ENCODE measurements at regions not wholly inside any gene's neighbourhood (a gene's known extent, or its start where the extent isn't known, plus 50 kb on each side); places are given as distances from the start of the nearest gene placed in this dataset.

- no peak for DNase-seq (ENCODE audit: low read depth)
Observed at GRCh38 chr13:50104493-50104892, 89.2 kb downstream of the KCNRG start.

GRCh38 chr13:50106559-50106958, 91.3 kb downstream of the KCNRG start:
- DNase-seq (ENCODE audit: low read depth), result no peak

- DNase-seq (ENCODE audit: low read depth), result no peak
Observed at GRCh38 chr13:50107205-50107604, 92.0 kb downstream of the KCNRG start.

- no peak for DNase-seq (ENCODE audit: low read depth)
Observed at GRCh38 chr13:50114961-50115360, 99.7 kb downstream of the KCNRG start.

GRCh38 chr13:50115695-50116094, 100.5 kb downstream of the KCNRG start:
- no peak for DNase-seq (ENCODE audit: low read depth)

GRCh38 chr13:50116430-50116973, 101.3 kb downstream of the KCNRG start:
- no peak for DNase-seq (ENCODE audit: low read depth)

GRCh38 chr13:50119591-50119990, 104.3 kb downstream of the KCNRG start:
- no peak for DNase-seq (ENCODE audit: low read depth)

- no peak for DNase-seq (ENCODE audit: low read depth)
Observed at GRCh38 chr13:50122455-50122854, 107.2 kb downstream of the KCNRG start.

- DNase-seq (ENCODE audit: low read depth), result no peak
Observed at GRCh38 chr13:50123002-50123401, 107.8 kb downstream of the KCNRG start.

GRCh38 chr13:50123515-50123861, 108.2 kb downstream of the KCNRG start:
- DNase-seq (ENCODE audit: low read depth), result no peak

- peak; percentile 62 for DNase-seq (ENCODE audit: low read depth)
Observed at GRCh38 chr13:50123862-50124535, 108.8 kb downstream of the KCNRG start.

GRCh38 chr13:50124536-50125303, 109.5 kb downstream of the KCNRG start:
- peak; percentile 93 for DNase-seq (ENCODE audit: low read depth)

GRCh38 chr13:50125304-50125553, 110.0 kb downstream of the KCNRG start:
- DNase-seq (ENCODE audit: low read depth), result no peak

GRCh38 chr13:50125554-50126262, 110.5 kb downstream of the KCNRG start:
- peak; percentile 77 for DNase-seq (ENCODE audit: low read depth)

GRCh38 chr13:50126263-50126992, 111.2 kb downstream of the KCNRG start:
- DNase-seq (ENCODE audit: low read depth), result no peak

GRCh38 chr13:50126993-50127725, 111.9 kb downstream of the KCNRG start:
- DNase-seq (ENCODE audit: low read depth), result peak; percentile 53

- DNase-seq (ENCODE audit: low read depth), result no peak
Observed at GRCh38 chr13:50127726-50128291, 112.6 kb downstream of the KCNRG start.

- DNase-seq (ENCODE audit: low read depth), result no peak
Observed at GRCh38 chr13:50128428-50128931, 113.2 kb downstream of the KCNRG start.

- no peak for DNase-seq (ENCODE audit: low read depth)
Observed at GRCh38 chr13:50129081-50129705, 113.9 kb downstream of the KCNRG start.

GRCh38 chr13:50129706-50130122, 114.5 kb downstream of the KCNRG start:
- no peak for DNase-seq (ENCODE audit: low read depth)

All from stimulated activated CD8-positive, alpha-beta memory T cell treated with anti-CD3 and anti-CD28 coated beads, Interleukin-12 subunit alpha, Interleukin-12 subunit beta, amount 100 ng/mL, for 4 hours (primary cell).